ENCODE measurements at regions not wholly inside any gene's neighbourhood (a gene's known extent, or its start where the extent isn't known, plus 50 kb on each side); places are given as distances from the start of the nearest gene placed in this dataset.

- TF ChIP-seq SNAI2 (CRISPR knock-in tag; IDR thresholded peaks at IDR 0.05): no peak
- TF ChIP-seq ZNF8 (CRISPR knock-in tag; IDR thresholded peaks at IDR 0.05): no peak
- no peak for TF ChIP-seq CREB5 (CRISPR knock-in tag; IDR thresholded peaks at IDR 0.05; ENCODE audit: low read depth)
- TF ChIP-seq ARNTL (CRISPR knock-in tag; IDR thresholded peaks at IDR 0.05; ENCODE audit: borderline replicate concordance, low read depth): no peak
- TF ChIP-seq RARB (CRISPR knock-in tag; IDR thresholded peaks at IDR 0.05): no peak
- no peak for TF ChIP-seq ZNF565 (CRISPR knock-in tag; conservative IDR thresholded peaks at IDR 0.05; ENCODE audit: low read depth)
- TF ChIP-seq PATZ1 (CRISPR knock-in tag; IDR thresholded peaks at IDR 0.05; ENCODE audit: borderline replicate concordance): no peak
- no peak for TF ChIP-seq ESRRG (CRISPR knock-in tag; IDR thresholded peaks at IDR 0.05)
- no peak for TF ChIP-seq ZNF70 (CRISPR knock-in tag; IDR thresholded peaks at IDR 0.05)
- no peak for TF ChIP-seq ZFP30 (CRISPR knock-in tag; IDR thresholded peaks at IDR 0.05)
- no peak for TF ChIP-seq TCF4 (CRISPR knock-in tag; IDR thresholded peaks at IDR 0.05; ENCODE audit: borderline replicate concordance)
- TF ChIP-seq OSR1 (CRISPR knock-in tag; IDR thresholded peaks at IDR 0.05): no peak
- TF ChIP-seq CSRNP3 (CRISPR knock-in tag; IDR thresholded peaks at IDR 0.05): no peak
- TF ChIP-seq CSDC2 (CRISPR knock-in tag; IDR thresholded peaks at IDR 0.05): no peak
Measured at GRCh38 chr3:76920511-76920910, 119.4 kb upstream of the ROBO2 start.

Data from SK-N-SH treated with all-trans-retinoic acid at 6 μM for 48 hours (cell line).